K562 (cell line): ENCODE measurements at regions not wholly inside any gene's neighbourhood (a gene's known extent, or its start where the extent isn't known, plus 50 kb on each side); places are given as distances from the start of the nearest gene placed in this dataset.

Experiments
- RAD21 ChIP-seq, 2 experiments: fragments of 250-450 bp in 1 of 2; fragments of 450-650 bp in 1 of 2; sonication (Bioruptor Pico) in 1 of 2; formaldehyde crosslinking in 1 of 2; IDR thresholded peaks in 1 of 2; conservative IDR thresholded peaks in 1 of 2; 2 replicates each; pipeline versions ENCODE4 v1.4.0 to v1.8.0; 2020 to 2022; ENCODE audit warnings: mild to moderate bottlenecking in 2 of 2, moderate library complexity in 1 of 2
- TEAD4 ChIP-seq, 2 experiments: sonication (generic) in 1 of 2; formaldehyde crosslinking in 1 of 2; IDR thresholded peaks; 2 replicates each; pipeline versions ENCODE4 v1.6.1 to v1.8.0; 2012 to 2022; ENCODE audit warnings: borderline replicate concordance in 1 of 2, inconsistent platforms in 1 of 2, low read length in 1 of 2, mild to moderate bottlenecking in 1 of 2, missing genetic modification reagents in 1 of 2
- TF ChIP-seq, protein P1 (sequence below): fragments of 450-650 bp; formaldehyde crosslinking; IDR thresholded peaks from 2 replicates; pipeline ENCODE4 v1.4.0; 2020; ENCODE audit warnings: mild to moderate bottlenecking, mixed read lengths

DNA sequence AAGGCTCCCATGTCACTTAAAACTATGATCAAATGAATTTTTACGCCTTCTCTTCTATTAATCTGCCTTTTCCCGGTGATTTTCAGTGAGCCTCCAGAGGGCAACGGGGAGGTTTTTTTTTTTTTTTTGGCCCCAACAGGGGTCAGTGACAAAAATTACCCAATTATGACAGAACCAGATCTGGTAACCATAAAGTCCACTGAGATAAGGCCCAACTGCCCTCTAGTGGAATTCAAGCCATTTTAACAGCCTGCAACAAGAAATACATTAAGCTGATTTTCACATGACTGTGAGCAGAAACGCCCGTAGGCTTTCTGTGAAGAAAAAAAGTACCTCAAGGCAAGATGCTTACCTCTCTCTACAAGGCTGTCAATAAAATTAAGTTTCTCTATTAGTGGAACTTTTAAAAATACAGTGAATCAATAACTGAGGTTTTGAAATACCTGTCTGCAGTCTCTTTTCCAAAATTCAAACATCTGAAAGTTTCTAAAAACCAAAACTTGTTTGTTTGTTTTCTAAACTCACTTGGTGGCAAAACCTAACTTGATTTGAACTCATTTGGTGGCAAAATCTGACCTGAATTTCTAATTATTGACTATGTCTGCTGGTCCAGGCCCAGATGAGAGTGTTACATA lies 49.7 kb upstream of the FST start (continued):
- 0 out of 2 replicates have a peak, but pooled peaks have one; percentile 13 for TF ChIP-seq TEAD4 (IDR thresholded peaks at IDR 0.05; ENCODE audit: low read length)
- no peak for TF ChIP-seq TEAD4 (CRISPR knock-in tag; IDR thresholded peaks at IDR 0.05; ENCODE audit: borderline replicate concordance)
- peak; percentile 42 to 55 for TF ChIP-seq RAD21 (CRISPR knock-in tag; conservative IDR thresholded peaks at IDR 0.05 in 1 of 2, IDR thresholded peaks at IDR 0.05 in 1 of 2)
- TF ChIP-seq, protein P1, sequence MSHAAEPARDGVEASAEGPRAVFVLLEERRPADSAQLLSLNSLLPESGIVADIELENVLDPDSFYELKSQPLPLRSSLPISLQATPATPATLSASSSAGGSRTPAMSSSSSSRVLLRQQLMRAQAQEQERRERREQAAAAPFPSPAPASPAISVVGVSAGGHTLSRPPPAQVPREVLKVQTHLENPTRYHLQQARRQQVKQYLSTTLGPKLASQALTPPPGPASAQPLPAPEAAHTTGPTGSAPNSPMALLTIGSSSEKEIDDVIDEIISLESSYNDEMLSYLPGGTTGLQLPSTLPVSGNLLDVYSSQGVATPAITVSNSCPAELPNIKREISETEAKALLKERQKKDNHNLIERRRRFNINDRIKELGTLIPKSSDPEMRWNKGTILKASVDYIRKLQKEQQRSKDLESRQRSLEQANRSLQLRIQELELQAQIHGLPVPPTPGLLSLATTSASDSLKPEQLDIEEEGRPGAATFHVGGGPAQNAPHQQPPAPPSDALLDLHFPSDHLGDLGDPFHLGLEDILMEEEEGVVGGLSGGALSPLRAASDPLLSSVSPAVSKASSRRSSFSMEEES (CRISPR knock-in tag) = no peak
